ENCODE measurements at regions not wholly inside any gene's neighbourhood (a gene's known extent, or its start where the extent isn't known, plus 50 kb on each side); places are given as distances from the start of the nearest gene placed in this dataset.
A peak's percentile ranks its signal among the peaks of the same experiment; 100 is the strongest.

DNA sequence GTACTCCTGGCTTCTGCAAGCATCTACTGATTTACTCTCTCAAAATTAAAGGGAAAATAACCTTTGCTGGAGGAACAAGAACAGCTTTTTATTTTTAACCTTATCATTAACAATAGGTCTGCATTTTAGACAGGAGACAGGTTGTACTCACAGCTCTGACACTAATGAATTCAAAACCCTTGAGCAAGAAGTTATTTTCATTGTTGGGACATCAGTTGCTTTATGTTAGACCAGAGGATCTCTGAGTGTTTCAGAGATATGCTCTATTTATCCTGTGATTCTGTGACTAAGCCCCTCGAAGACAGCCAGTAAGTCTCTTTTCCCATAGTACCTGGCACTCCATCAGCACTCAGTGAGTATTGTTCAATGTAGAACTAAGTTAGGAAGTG, 190.2 kb upstream of the PCSK5 start:
- Histone ChIP-seq H3K14ac (ENCODE audit: low read length) (no peak overlapping the region), H4K8ac (ENCODE audit: low read depth, low read length) (no peak overlapping the region), H3K36me3 (ENCODE audit: control insufficient read depth in 1 of 2, insufficient read depth in 2 of 2, low read length in 2 of 2) (no peaks in the 10 kb centered on the region), H3K4me3 (ENCODE audit: low read depth, low read length) (no peak overlapping the region), H3K4me2 (ENCODE audit: low read length) (no peak overlapping the region), H3K4me1 (ENCODE audit: control insufficient read depth in 1 of 2, insufficient read depth in 2 of 2, low read length in 2 of 2) (no peaks in the 10 kb centered on the region), H2AFZ (ENCODE audit: insufficient read depth, low read length, poor library complexity) (no peak overlapping the region), H4K91ac (ENCODE audit: low read depth, low read length) (no peak overlapping the region), H3K27ac (ENCODE audit: low read depth, low read length) (no peak overlapping the region), H2BK12ac (ENCODE audit: low read length) (no peak overlapping the region), H2AK5ac (ENCODE audit: low read length) (no peak overlapping the region), H3K4ac (ENCODE audit: low read depth, low read length) (no peak overlapping the region), H3K18ac (ENCODE audit: low read length) (no peak overlapping the region), H4K12ac (ENCODE audit: low read depth, low read length) (no peak overlapping the region), H2BK120ac (ENCODE audit: insufficient read depth, low read length, poor library complexity) (no peak overlapping the region), H3K79me1 (ENCODE audit: low read length) (no peaks in the 10 kb centered on the region), H2BK5ac (ENCODE audit: low read depth, low read length, poor library complexity) (no peak overlapping the region), H3K9ac (ENCODE audit: low read length) (no peak overlapping the region), H3K79me2 (ENCODE audit: control insufficient read depth, insufficient read depth, low read length, poor library complexity) (no peaks in the 10 kb centered on the region), H3K23ac (ENCODE audit: low read length) (no peak overlapping the region), H3K9me3 (ENCODE audit: insufficient read depth, low read depth, low read length) (no peaks in the 10 kb centered on the region), H3K27me3 (ENCODE audit: insufficient read depth, low read length) (no peaks in the 10 kb centered on the region)
- DNase-seq = no peak
- WGBS (ENCODE audit: extremely low coverage, insufficient coverage, insufficient read length) = no CpG with 5 or more reads among the region's 1 CpG

DNA sequence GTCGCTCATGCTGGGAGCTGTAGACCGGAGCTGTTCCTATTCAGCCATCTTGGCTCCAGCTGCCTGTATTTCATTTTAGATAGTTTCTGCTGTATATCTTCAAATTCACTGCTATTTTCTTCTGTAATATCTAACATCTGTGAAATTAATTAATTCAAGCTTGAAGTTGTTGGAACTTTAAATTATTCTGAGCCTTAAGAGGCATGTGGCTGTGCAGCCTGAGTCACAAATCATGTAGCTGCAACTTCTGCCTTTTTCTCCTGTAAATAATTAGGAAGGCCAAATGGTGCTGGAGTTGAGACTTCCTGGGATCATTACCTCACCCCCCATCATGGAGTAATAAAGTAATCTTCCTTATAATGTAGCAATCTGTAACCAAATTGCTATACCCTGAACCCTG, 183.3 kb upstream of the PCSK5 start:
- Histone ChIP-seq H2BK120ac (ENCODE audit: insufficient read depth, low read length, poor library complexity) (no peak overlapping the region), H4K12ac (ENCODE audit: low read depth, low read length) (no peak overlapping the region), H3K4me1 (ENCODE audit: control insufficient read depth in 1 of 2, insufficient read depth in 2 of 2, low read length in 2 of 2) (peaks cover 0 to under 1% of the 10 kb centered on the region in 2 experiments), H2AK5ac (ENCODE audit: low read length) (no peak overlapping the region), H3K9me3 (ENCODE audit: insufficient read depth, low read depth, low read length) (no peaks in the 10 kb centered on the region), H3K79me1 (ENCODE audit: low read length) (no peaks in the 10 kb centered on the region), H3K18ac (ENCODE audit: low read length) (no peak overlapping the region), H3K79me2 (ENCODE audit: control insufficient read depth, insufficient read depth, low read length, poor library complexity) (no peaks in the 10 kb centered on the region), H3K9ac (ENCODE audit: low read length) (no peak overlapping the region), H3K14ac (ENCODE audit: low read length) (no peak overlapping the region), H3K27ac (ENCODE audit: low read depth, low read length) (no peak overlapping the region), H2AFZ (ENCODE audit: insufficient read depth, low read length, poor library complexity) (no peak overlapping the region), H3K4me2 (ENCODE audit: low read length) (no peak overlapping the region), H3K27me3 (ENCODE audit: insufficient read depth, low read length) (no peaks in the 10 kb centered on the region), H3K4ac (ENCODE audit: low read depth, low read length) (no peak overlapping the region), H3K23ac (ENCODE audit: low read length) (no peak overlapping the region), H2BK12ac (ENCODE audit: low read length) (no peak overlapping the region), H3K4me3 (ENCODE audit: low read depth, low read length) (no peak overlapping the region), H4K91ac (ENCODE audit: low read depth, low read length) (no peak overlapping the region), H3K36me3 (ENCODE audit: control insufficient read depth in 1 of 2, insufficient read depth in 2 of 2, low read length in 2 of 2) (no peaks in the 10 kb centered on the region), H2BK5ac (ENCODE audit: low read depth, low read length, poor library complexity) (no peak overlapping the region), H4K8ac (ENCODE audit: low read depth, low read length) (no peak overlapping the region)
- no peak for DNase-seq
- WGBS (ENCODE audit: extremely low coverage, insufficient coverage, insufficient read length) = no CpG with 5 or more reads among the region's 2 CpGs

DNA sequence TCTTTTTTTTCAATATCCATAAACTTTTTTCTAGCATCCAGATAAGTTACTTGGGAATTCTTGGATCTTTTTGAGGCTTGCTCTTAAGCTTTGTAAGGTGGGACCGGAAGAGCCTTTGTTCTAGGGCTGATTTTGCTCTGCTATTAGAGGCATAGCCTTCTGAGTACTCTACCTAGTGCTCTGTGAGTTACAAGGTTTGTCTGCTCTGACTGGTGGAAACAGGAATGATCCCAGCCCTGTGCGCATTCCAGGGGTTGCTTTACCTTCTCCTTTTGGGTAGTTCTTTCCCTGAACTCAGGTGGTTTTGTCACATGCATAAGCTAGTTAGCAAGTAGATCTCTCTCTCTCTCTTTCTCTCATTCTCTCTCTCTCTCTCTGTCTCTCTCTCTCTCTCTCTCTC, 180.8 kb upstream of the PCSK5 start:
- no peaks in the 10 kb centered on the region for H3K79me2 ChIP-seq (ENCODE audit: control insufficient read depth, insufficient read depth, low read length, poor library complexity)
- H3K4me3 ChIP-seq (ENCODE audit: low read depth, low read length) = no peak overlapping the region
- no CpG with 5 or more reads among the region's 2 CpGs for WGBS (ENCODE audit: extremely low coverage, insufficient coverage, insufficient read length)
- H3K4me2 ChIP-seq (ENCODE audit: low read length) = no peak overlapping the region
- H3K27me3 ChIP-seq (ENCODE audit: insufficient read depth, low read length) = no peaks in the 10 kb centered on the region
- no peak overlapping the region for H2AFZ ChIP-seq (ENCODE audit: insufficient read depth, low read length, poor library complexity)
- H4K8ac ChIP-seq (ENCODE audit: low read depth, low read length) = no peak overlapping the region
- no peak overlapping the region for H3K18ac ChIP-seq (ENCODE audit: low read length)
- H3K4me1 ChIP-seq (ENCODE audit: control insufficient read depth in 1 of 2, insufficient read depth in 2 of 2, low read length in 2 of 2) = peaks cover 10 to 16% of the 10 kb centered on the region in 2 experiments
- DNase-seq = no peak
- no peaks in the 10 kb centered on the region for H3K9me3 ChIP-seq (ENCODE audit: insufficient read depth, low read depth, low read length)
- no peak overlapping the region for H3K23ac ChIP-seq (ENCODE audit: low read length)
- no peaks in the 10 kb centered on the region for H3K36me3 ChIP-seq (ENCODE audit: control insufficient read depth in 1 of 2, insufficient read depth in 2 of 2, low read length in 2 of 2)
- H2BK5ac ChIP-seq (ENCODE audit: low read depth, low read length, poor library complexity) = no peak overlapping the region
- no peak overlapping the region for H4K12ac ChIP-seq (ENCODE audit: low read depth, low read length)
- H3K14ac ChIP-seq (ENCODE audit: low read length) = no peak overlapping the region
- H2AK5ac ChIP-seq (ENCODE audit: low read length) = no peak overlapping the region
- no peak overlapping the region for H2BK120ac ChIP-seq (ENCODE audit: insufficient read depth, low read length, poor library complexity)
- no peak overlapping the region for H2BK12ac ChIP-seq (ENCODE audit: low read length)
- H3K27ac ChIP-seq (ENCODE audit: low read depth, low read length) = no peak overlapping the region
- H3K9ac ChIP-seq (ENCODE audit: low read length) = no peak overlapping the region
- H3K4ac ChIP-seq (ENCODE audit: low read depth, low read length) = no peak overlapping the region
- peaks cover 2% of the 10 kb centered on the region for H3K79me1 ChIP-seq (ENCODE audit: low read length)
- no peak overlapping the region for H4K91ac ChIP-seq (ENCODE audit: low read depth, low read length)

DNA sequence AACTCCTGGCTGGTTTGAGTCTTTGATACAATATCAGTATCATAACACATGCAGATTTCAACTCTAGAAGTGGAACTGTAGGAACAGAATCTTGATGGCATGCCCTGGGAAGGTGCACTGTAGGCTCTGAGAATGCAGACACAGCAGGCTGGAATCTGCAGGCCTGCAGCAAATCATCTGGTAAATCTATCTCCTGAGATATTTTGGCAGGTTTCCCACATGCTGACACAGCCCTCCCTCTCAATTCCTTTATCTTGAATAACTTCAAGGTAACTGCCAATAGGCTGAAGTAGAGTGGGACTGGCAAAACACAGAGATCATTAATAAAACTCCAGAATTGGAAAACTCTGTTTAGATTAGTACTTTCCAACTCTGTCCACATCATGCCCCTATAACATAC, 177.8 kb upstream of the PCSK5 start:
- DNase-seq = peak; percentile 18 to 50
- Histone ChIP-seq H4K12ac (ENCODE audit: low read depth, low read length) (no peak overlapping the region), H2AK5ac (ENCODE audit: low read length) (no peak overlapping the region), H3K4ac (ENCODE audit: low read depth, low read length) (no peak overlapping the region), H3K9me3 (ENCODE audit: insufficient read depth, low read depth, low read length) (no peaks in the 10 kb centered on the region), H2BK120ac (ENCODE audit: insufficient read depth, low read length, poor library complexity) (no peak overlapping the region), H2BK12ac (ENCODE audit: low read length) (no peak overlapping the region), H3K27me3 (ENCODE audit: insufficient read depth, low read length) (no peaks in the 10 kb centered on the region), H3K23ac (ENCODE audit: low read length) (no peak overlapping the region), H3K9ac (ENCODE audit: low read length) (no peak overlapping the region), H3K27ac (ENCODE audit: low read depth, low read length) (peak overlapping the region; percentile 54), H3K4me1 (ENCODE audit: control insufficient read depth in 1 of 2, insufficient read depth in 2 of 2, low read length in 2 of 2) (peaks cover 10 to 19% of the 10 kb centered on the region in 2 experiments), H4K91ac (ENCODE audit: low read depth, low read length) (no peak overlapping the region), H2AFZ (ENCODE audit: insufficient read depth, low read length, poor library complexity) (no peak overlapping the region), H3K18ac (ENCODE audit: low read length) (no peak overlapping the region), H3K4me3 (ENCODE audit: low read depth, low read length) (no peak overlapping the region), H3K79me2 (ENCODE audit: control insufficient read depth, insufficient read depth, low read length, poor library complexity) (no peaks in the 10 kb centered on the region), H3K36me3 (ENCODE audit: control insufficient read depth in 1 of 2, insufficient read depth in 2 of 2, low read length in 2 of 2) (no peaks in the 10 kb centered on the region), H3K4me2 (ENCODE audit: low read length) (no peak overlapping the region), H3K14ac (ENCODE audit: low read length) (no peak overlapping the region), H4K8ac (ENCODE audit: low read depth, low read length) (no peak overlapping the region), H2BK5ac (ENCODE audit: low read depth, low read length, poor library complexity) (no peak overlapping the region), H3K79me1 (ENCODE audit: low read length) (peaks cover 2% of the 10 kb centered on the region)

Data from trophoblast cell (in vitro differentiated cells and primary cell).